ENCODE measurements at regions not wholly inside any gene's neighbourhood (a gene's known extent, or its start where the extent isn't known, plus 50 kb on each side); places are given as distances from the start of the nearest gene placed in this dataset.

DNA sequence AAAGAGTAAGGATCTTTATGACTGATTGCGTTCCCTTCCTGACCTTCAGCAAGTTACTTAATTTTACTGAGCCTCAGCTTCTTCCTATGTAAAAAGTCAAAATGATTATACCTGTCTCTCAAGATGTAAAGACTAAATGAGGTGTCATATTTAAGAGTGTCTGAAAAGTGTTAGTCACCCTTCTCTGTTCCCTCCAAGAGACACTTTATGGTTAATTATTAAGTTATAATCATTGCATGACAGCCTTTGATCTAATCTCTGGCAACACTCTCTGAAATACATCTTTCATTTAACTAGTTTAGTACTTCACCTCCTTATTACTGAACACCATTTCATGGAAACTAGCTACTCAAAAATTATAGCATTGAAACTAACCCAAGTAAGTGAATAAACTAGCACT lies 54.8 kb downstream of the BMAL2 start:
- H3K27ac ChIP-seq: no peak overlapping the region
- intact Hi-C loops (cut with DNase I; ENCODE audit: low total_unique reads): no loop called here
- no peaks in the 10 kb centered on the region for H3K27me3 ChIP-seq
- TF ChIP-seq, protein P1, sequence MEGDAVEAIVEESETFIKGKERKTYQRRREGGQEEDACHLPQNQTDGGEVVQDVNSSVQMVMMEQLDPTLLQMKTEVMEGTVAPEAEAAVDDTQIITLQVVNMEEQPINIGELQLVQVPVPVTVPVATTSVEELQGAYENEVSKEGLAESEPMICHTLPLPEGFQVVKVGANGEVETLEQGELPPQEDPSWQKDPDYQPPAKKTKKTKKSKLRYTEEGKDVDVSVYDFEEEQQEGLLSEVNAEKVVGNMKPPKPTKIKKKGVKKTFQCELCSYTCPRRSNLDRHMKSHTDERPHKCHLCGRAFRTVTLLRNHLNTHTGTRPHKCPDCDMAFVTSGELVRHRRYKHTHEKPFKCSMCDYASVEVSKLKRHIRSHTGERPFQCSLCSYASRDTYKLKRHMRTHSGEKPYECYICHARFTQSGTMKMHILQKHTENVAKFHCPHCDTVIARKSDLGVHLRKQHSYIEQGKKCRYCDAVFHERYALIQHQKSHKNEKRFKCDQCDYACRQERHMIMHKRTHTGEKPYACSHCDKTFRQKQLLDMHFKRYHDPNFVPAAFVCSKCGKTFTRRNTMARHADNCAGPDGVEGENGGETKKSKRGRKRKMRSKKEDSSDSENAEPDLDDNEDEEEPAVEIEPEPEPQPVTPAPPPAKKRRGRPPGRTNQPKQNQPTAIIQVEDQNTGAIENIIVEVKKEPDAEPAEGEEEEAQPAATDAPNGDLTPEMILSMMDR (IDR thresholded peaks at IDR 0.05): no peak
- TF ChIP-seq POLR2A (IDR thresholded peaks at IDR 0.05): no peak
- H3K4me1 ChIP-seq: no peaks in the 10 kb centered on the region
- WGBS, 2 donors: 97 to 98% methylated on average over 1 of the region's 1 CpG
- no peak overlapping the region for H3K4me3 ChIP-seq
- H3K9me3 ChIP-seq: no peaks in the 10 kb centered on the region
- DNase-seq: no peak
- no peaks in the 10 kb centered on the region for H3K36me3 ChIP-seq (ENCODE audit: low read depth, missing control alignments)

GRCh38 chr12:27388650-27389049 lies 56.0 kb downstream of the BMAL2 start:
- TF ChIP-seq, protein P1 (IDR thresholded peaks at IDR 0.05): no peak
- no peak for TF ChIP-seq POLR2A (IDR thresholded peaks at IDR 0.05)

DNA sequence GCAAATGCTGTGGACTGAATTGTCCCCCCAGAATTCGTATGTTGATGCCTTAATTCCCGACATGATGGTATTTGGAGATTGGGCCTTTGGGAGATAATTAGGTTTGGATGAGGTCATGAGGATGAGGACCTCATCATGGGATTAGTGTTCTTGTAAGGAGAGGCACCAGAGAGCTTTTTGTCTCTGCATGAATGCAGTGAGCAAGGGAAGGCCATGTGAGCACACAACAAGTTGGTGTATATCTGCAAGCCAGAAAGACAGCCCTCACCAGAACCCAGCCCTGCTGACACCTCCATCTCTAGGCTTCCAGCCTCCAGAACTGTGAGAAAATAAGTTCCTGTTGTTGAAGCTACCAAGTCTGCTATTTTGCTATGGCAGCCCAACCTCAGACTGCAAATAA lies 51.9 kb upstream of the SMCO2 start:
- TF ChIP-seq, protein P1 (IDR thresholded peaks at IDR 0.05): no peak
- TF ChIP-seq POLR2A (IDR thresholded peaks at IDR 0.05): no peak
- H3K27me3 ChIP-seq: no peaks in the 10 kb centered on the region

More at GRCh38 chr12:27388650-27389049, 56.0 kb downstream of the BMAL2 start:
- Histone ChIP-seq H3K36me3 (ENCODE audit: low read depth, missing control alignments) (no peaks in the 10 kb centered on the region), H3K27ac (no peak overlapping the region), H3K4me3 (no peak overlapping the region), H3K9me3 (no peaks in the 10 kb centered on the region), H3K27me3 (no peaks in the 10 kb centered on the region), H3K4me1 (no peaks in the 10 kb centered on the region)
- 97 to 100% methylated on average over 1 of the region's 1 CpG for WGBS, 2 donors
- intact Hi-C loops (cut with DNase I; ENCODE audit: low total_unique reads): no loop called here
- DNase-seq: no peak

GRCh38 chr12:27396216-27396815 lies 50.2 kb upstream of the SMCO2 start:
- intact Hi-C loops (cut with DNase I; ENCODE audit: low total_unique reads): no loop called here
- no peak overlapping the region for H3K27ac ChIP-seq
- H3K9me3 ChIP-seq: no peaks in the 10 kb centered on the region
- no peaks in the 10 kb centered on the region for H3K4me1 ChIP-seq
- no peaks in the 10 kb centered on the region for H3K36me3 ChIP-seq (ENCODE audit: low read depth, missing control alignments)
- H3K4me3 ChIP-seq: no peak overlapping the region
- 62 to 72% methylated on average over 5 to 6 of the region's 6 CpGs for WGBS, 2 donors
- TF ChIP-seq, protein P1 (IDR thresholded peaks at IDR 0.05): no peak
- TF ChIP-seq POLR2A (IDR thresholded peaks at IDR 0.05): no peak
- DNase-seq: no peak
- no peaks in the 10 kb centered on the region for H3K27me3 ChIP-seq

More for the DNA sequence above, 51.9 kb upstream of the SMCO2 start:
- Histone ChIP-seq H3K36me3 (ENCODE audit: low read depth, missing control alignments) (no peaks in the 10 kb centered on the region), H3K9me3 (no peaks in the 10 kb centered on the region), H3K4me3 (no peak overlapping the region), H3K4me1 (no peaks in the 10 kb centered on the region), H3K27ac (no peak overlapping the region)
- 84 to 97% methylated on average over 2 of the region's 2 CpGs for WGBS, 2 donors
- no peak for DNase-seq
- intact Hi-C loops (cut with DNase I; ENCODE audit: low total_unique reads): no loop called here

Data from testis (tissue), 2 donors.